ENCODE measurements at regions not wholly inside any gene's neighbourhood (a gene's known extent, or its start where the extent isn't known, plus 50 kb on each side); places are given as distances from the start of the nearest gene placed in this dataset.

- Histone ChIP-seq H3K27ac (ENCODE audit: low read depth, low read length) (no peak overlapping the region), H3K4me2 (ENCODE audit: insufficient read depth, low read length) (no peak overlapping the region), H3K4me3 (ENCODE audit: insufficient read depth, low read length) (no peak overlapping the region), H2AFZ (ENCODE audit: low read length) (no peak overlapping the region), H3K27me3 (ENCODE audit: insufficient read depth, low read length) (no peaks in the 10 kb centered on the region), H3K79me2 (ENCODE audit: insufficient read depth, low read length) (no peaks in the 10 kb centered on the region), H3K4me1 (ENCODE audit: insufficient read depth, low read length) (no peaks in the 10 kb centered on the region), H4K20me1 (ENCODE audit: insufficient read depth, low read length) (no peaks in the 10 kb centered on the region), H3K36me3 (ENCODE audit: insufficient read depth, low read length) (no peaks in the 10 kb centered on the region), H3K9me3 (ENCODE audit: low read depth, low read length) (no peaks in the 10 kb centered on the region)
- no peak for DNase-seq (ENCODE audit: insufficient read length, low spot score, missing footprints)
- TF ChIP-seq, protein P1, sequence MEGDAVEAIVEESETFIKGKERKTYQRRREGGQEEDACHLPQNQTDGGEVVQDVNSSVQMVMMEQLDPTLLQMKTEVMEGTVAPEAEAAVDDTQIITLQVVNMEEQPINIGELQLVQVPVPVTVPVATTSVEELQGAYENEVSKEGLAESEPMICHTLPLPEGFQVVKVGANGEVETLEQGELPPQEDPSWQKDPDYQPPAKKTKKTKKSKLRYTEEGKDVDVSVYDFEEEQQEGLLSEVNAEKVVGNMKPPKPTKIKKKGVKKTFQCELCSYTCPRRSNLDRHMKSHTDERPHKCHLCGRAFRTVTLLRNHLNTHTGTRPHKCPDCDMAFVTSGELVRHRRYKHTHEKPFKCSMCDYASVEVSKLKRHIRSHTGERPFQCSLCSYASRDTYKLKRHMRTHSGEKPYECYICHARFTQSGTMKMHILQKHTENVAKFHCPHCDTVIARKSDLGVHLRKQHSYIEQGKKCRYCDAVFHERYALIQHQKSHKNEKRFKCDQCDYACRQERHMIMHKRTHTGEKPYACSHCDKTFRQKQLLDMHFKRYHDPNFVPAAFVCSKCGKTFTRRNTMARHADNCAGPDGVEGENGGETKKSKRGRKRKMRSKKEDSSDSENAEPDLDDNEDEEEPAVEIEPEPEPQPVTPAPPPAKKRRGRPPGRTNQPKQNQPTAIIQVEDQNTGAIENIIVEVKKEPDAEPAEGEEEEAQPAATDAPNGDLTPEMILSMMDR (IDR thresholded peaks at IDR 0.05; ENCODE audit: extremely low read depth, low read depth, low read length), result no peak
These were observed 158.5 kb upstream of the FOXN3 start for GRCh38 chr14:89575386-89576061.

DNA sequence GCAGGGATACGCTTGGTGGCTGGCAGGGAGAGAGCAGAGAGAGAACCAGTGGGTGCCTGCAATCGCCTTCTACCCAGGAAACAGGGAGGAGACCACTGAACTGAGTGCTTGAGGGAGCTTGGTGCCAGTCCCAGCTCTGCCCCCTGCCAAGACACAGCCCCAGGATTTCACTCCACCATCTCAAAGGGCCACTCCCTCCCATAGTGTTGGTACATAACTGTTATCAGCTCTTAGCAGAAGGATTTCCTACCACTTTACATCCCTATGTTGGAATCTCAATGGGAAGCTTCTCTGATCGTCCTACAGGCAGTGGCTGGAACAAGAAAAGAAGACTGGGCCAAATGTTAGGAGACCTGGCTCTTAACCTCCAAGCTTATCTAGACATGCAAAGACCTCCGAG, 157.4 kb upstream of the FOXN3 start:
- no peaks in the 10 kb centered on the region for H3K4me1 ChIP-seq (ENCODE audit: insufficient read depth, low read length)
- H3K4me2 ChIP-seq (ENCODE audit: insufficient read depth, low read length), result no peak overlapping the region
- H3K27ac ChIP-seq (ENCODE audit: low read depth, low read length), result no peak overlapping the region
- no peaks in the 10 kb centered on the region for H3K36me3 ChIP-seq (ENCODE audit: insufficient read depth, low read length)
- H4K20me1 ChIP-seq (ENCODE audit: insufficient read depth, low read length), result no peaks in the 10 kb centered on the region
- no peak overlapping the region for H2AFZ ChIP-seq (ENCODE audit: low read length)
- no peak for DNase-seq (ENCODE audit: insufficient read length, low spot score, missing footprints)
- TF ChIP-seq, protein P1 (IDR thresholded peaks at IDR 0.05; ENCODE audit: extremely low read depth, low read depth, low read length), result no peak
- H3K9me3 ChIP-seq (ENCODE audit: low read depth, low read length), result no peaks in the 10 kb centered on the region
- H3K4me3 ChIP-seq (ENCODE audit: insufficient read depth, low read length), result no peak overlapping the region
- H3K27me3 ChIP-seq (ENCODE audit: insufficient read depth, low read length), result no peaks in the 10 kb centered on the region
- no peaks in the 10 kb centered on the region for H3K79me2 ChIP-seq (ENCODE audit: insufficient read depth, low read length)

DNA sequence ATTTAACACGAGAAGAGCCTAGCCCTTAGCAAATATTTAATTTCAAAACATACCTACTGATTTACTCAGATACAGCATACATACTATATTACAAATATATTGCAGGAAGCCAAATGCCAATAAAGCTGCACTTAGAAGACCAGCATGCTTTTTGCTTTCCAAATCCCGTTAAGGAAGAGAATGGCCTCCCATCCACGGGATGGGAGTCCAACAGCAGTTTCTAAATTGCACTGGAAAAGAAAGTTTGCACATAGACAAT, 156.3 kb upstream of the FOXN3 start:
- TF ChIP-seq, protein P1 (IDR thresholded peaks at IDR 0.05; ENCODE audit: extremely low read depth, low read depth, low read length), result no peak
- H3K4me2 ChIP-seq (ENCODE audit: insufficient read depth, low read length), result no peak overlapping the region
- no peak overlapping the region for H2AFZ ChIP-seq (ENCODE audit: low read length)
- H3K4me1 ChIP-seq (ENCODE audit: insufficient read depth, low read length), result no peaks in the 10 kb centered on the region
- no peak overlapping the region for H3K27ac ChIP-seq (ENCODE audit: low read depth, low read length)
- no peaks in the 10 kb centered on the region for H3K9me3 ChIP-seq (ENCODE audit: low read depth, low read length)
- H3K79me2 ChIP-seq (ENCODE audit: insufficient read depth, low read length), result no peaks in the 10 kb centered on the region
- no peaks in the 10 kb centered on the region for H3K36me3 ChIP-seq (ENCODE audit: insufficient read depth, low read length)
- DNase-seq (ENCODE audit: insufficient read length, low spot score, missing footprints), result no peak
- no peak overlapping the region for H3K4me3 ChIP-seq (ENCODE audit: insufficient read depth, low read length)
- no peaks in the 10 kb centered on the region for H4K20me1 ChIP-seq (ENCODE audit: insufficient read depth, low read length)
- H3K27me3 ChIP-seq (ENCODE audit: insufficient read depth, low read length), result no peaks in the 10 kb centered on the region

DNA sequence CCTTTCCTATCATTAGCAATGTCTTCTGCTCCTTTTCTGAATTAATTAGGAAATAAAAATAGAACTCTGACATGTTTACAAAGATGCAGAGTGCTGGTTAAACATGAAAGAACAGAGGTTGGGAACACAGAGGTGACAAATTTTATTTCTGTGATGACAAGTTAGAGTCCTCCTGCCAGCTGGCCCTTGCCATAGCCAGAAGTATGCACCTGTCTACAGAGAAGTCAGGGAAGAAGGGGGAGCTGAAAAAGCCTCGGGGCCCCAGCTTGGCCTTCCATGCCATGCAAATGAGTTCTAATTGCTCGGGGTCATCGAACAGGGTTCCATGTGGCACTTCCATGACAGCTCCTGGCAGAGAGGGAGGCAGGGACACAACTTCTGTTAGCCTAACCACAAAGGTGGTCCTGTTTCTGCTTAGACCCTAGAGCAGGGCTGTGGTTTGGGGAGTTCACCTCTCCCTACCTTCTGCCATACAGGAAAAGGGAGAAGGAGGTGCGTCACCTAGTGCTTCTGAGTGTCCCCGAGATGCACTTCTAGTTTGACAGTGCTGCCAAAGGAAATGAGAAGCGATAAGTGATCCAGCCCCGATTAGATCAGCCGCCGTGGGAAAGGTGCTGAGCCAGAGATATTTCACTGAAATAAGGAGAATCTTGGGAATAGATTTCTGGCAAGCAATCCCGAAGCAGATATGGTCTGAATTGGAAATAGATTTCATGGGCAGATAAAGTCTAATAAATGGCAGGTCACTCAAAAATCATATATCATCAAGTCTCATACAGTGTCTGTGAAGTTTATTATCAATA, 155.8 kb upstream of the FOXN3 start:
- no peaks in the 10 kb centered on the region for H3K4me1 ChIP-seq (ENCODE audit: insufficient read depth, low read length)
- H3K79me2 ChIP-seq (ENCODE audit: insufficient read depth, low read length), result no peaks in the 10 kb centered on the region
- no peak overlapping the region for H3K4me3 ChIP-seq (ENCODE audit: insufficient read depth, low read length)
- no peak for DNase-seq (ENCODE audit: insufficient read length, low spot score, missing footprints)
- H2AFZ ChIP-seq (ENCODE audit: low read length), result no peak overlapping the region
- H3K9me3 ChIP-seq (ENCODE audit: low read depth, low read length), result no peaks in the 10 kb centered on the region
- H3K27me3 ChIP-seq (ENCODE audit: insufficient read depth, low read length), result no peaks in the 10 kb centered on the region
- H3K4me2 ChIP-seq (ENCODE audit: insufficient read depth, low read length), result no peak overlapping the region
- no peaks in the 10 kb centered on the region for H4K20me1 ChIP-seq (ENCODE audit: insufficient read depth, low read length)
- TF ChIP-seq, protein P1 (IDR thresholded peaks at IDR 0.05; ENCODE audit: extremely low read depth, low read depth, low read length), result no peak
- no peaks in the 10 kb centered on the region for H3K36me3 ChIP-seq (ENCODE audit: insufficient read depth, low read length)
- no peak overlapping the region for H3K27ac ChIP-seq (ENCODE audit: low read depth, low read length)

Data from osteoblast (primary cell).